CD14-positive monocyte (primary cell): ENCODE measurements at regions not wholly inside any gene's neighbourhood (a gene's known extent, or its start where the extent isn't known, plus 50 kb on each side); places are given as distances from the start of the nearest gene placed in this dataset.

Source experiments
- DNase-seq, 3 donors: peaks; one replicate each; pipeline ENCODE4 v3.0.0-alpha.2; 2011 to 2022
- H2AFZ ChIP-seq: 2 replicates; pipeline ENCODE4 v1.6.0; 2012; ENCODE audit warnings: mild to moderate bottlenecking, low read depth, low read length, inconsistent platforms; ENCODE audit not compliant: insufficient read depth, poor library complexity, severe bottlenecking
- H3K27ac ChIP-seq, 2 donors: 1 replicate in 1 of 2; 2 replicates in 1 of 2; pipeline ENCODE4 v1.5.1; 2012 to 2013; ENCODE audit warnings: low read length in 2 of 2, control low read depth in 1 of 2, inconsistent platforms in 1 of 2, low read depth in 1 of 2, mild to moderate bottlenecking in 1 of 2
- H3K27me3 ChIP-seq, 2 donors: one replicate each; pipeline versions ENCODE4 v1.6.0 to v1.6.1; 2011 to 2013; ENCODE audit warnings: low read length in 2 of 2; ENCODE audit not compliant: control insufficient read depth in 2 of 2, insufficient read depth in 2 of 2
- H3K36me3 ChIP-seq, 2 donors: replicated peaks in 1 of 2; 1 replicate in 1 of 2; 2 replicates in 1 of 2; pipeline versions ENCODE4 v1.5.1 to v1.6.1; 2012 to 2013; ENCODE audit warnings: low read length in 2 of 2, control low read depth in 1 of 2, inconsistent platforms in 1 of 2, mild to moderate bottlenecking in 1 of 2; ENCODE audit not compliant: insufficient read depth in 2 of 2, control insufficient read depth in 1 of 2
- H3K4me1 ChIP-seq, 2 donors: 1 replicate in 1 of 2; 2 replicates in 1 of 2; pipeline versions ENCODE4 v1.5.1 to v1.6.1; 2012 to 2013; ENCODE audit warnings: low read length in 2 of 2, control low read depth in 1 of 2, inconsistent platforms in 1 of 2, mild to moderate bottlenecking in 1 of 2, moderate library complexity in 1 of 2; ENCODE audit not compliant: insufficient read depth in 2 of 2, control insufficient read depth in 1 of 2
- H3K4me2 ChIP-seq: replicated peaks from 2 replicates; pipeline ENCODE3; 2012; ENCODE audit warnings: low read length, moderate library complexity, mild to moderate bottlenecking; ENCODE audit not compliant: poor library complexity, severe bottlenecking; ENCODE audit errors: extremely low read depth
- H3K4me3 ChIP-seq, 3 experiments: fragments of 200-600 bp in 1 of 3; sonication (generic) in 1 of 3; replicated peaks in 1 of 3; 1 replicate in 2 of 3; 2 replicates in 1 of 3; pipeline ENCODE4 v1.5.1; 2011 to 2013; ENCODE audit warnings: low read length in 3 of 3, mild to moderate bottlenecking in 3 of 3, control low read depth in 2 of 3, low read depth in 2 of 3, inconsistent platforms in 1 of 3, moderate library complexity in 1 of 3
- H3K79me2 ChIP-seq: 2 replicates; pipeline ENCODE4 v1.6.0; 2012; ENCODE audit warnings: mild to moderate bottlenecking, control low read depth, inconsistent platforms, low read length, moderate library complexity; ENCODE audit not compliant: insufficient read depth
- H3K9ac ChIP-seq: 2 replicates; pipeline ENCODE4 v1.6.0; 2017; ENCODE audit warnings: low read length, mild to moderate bottlenecking; ENCODE audit not compliant: insufficient read depth, poor library complexity, severe bottlenecking
- H3K9me3 ChIP-seq, 2 donors: replicated peaks in 1 of 2; 1 replicate in 1 of 2; 2 replicates in 1 of 2; pipeline versions ENCODE4 v1.5.1 to v1.6.1; 2012 to 2013; ENCODE audit warnings: low read length in 2 of 2, control low read depth in 1 of 2; ENCODE audit not compliant: control insufficient read depth in 1 of 2, insufficient read depth in 1 of 2
- H4K20me1 ChIP-seq: 2 replicates; pipeline ENCODE4 v1.6.0; 2012; ENCODE audit warnings: mild to moderate bottlenecking, low read length, control low read depth, moderate library complexity; ENCODE audit not compliant: insufficient read depth
- H3K27ac Mint-ChIP-seq, 7 donors: one replicate each; pipeline ENCODE4 v1.8.0; 2020; ENCODE audit warnings: mild to moderate bottlenecking in 7 of 7, mixed read lengths in 7 of 7, moderate library complexity in 6 of 7, inconsistent platforms in 2 of 7
- H3K27me3 Mint-ChIP-seq, 3 donors: one replicate each; pipeline ENCODE4 v1.8.0; 2021 to 2022; ENCODE audit warnings: low read depth in 3 of 3, mild to moderate bottlenecking in 3 of 3, mixed read lengths in 3 of 3, moderate library complexity in 3 of 3, inconsistent platforms in 1 of 3
- H3K36me3 Mint-ChIP-seq, 2 donors: one replicate each; pipeline ENCODE4 v1.8.0; 2020; ENCODE audit warnings: mixed read lengths in 2 of 2, inconsistent platforms in 1 of 2, mild to moderate bottlenecking in 1 of 2
- H3K4me1 Mint-ChIP-seq: one replicate; pipeline ENCODE4 v1.8.0; 2020; ENCODE audit warnings: mild to moderate bottlenecking, mixed read lengths
- H3K4me3 Mint-ChIP-seq, 2 donors: one replicate each; pipeline ENCODE4 v1.8.0; 2020; ENCODE audit warnings: mild to moderate bottlenecking in 2 of 2, mixed read lengths in 2 of 2, moderate library complexity in 1 of 2
- H3K9me3 Mint-ChIP-seq, 7 donors: one replicate each; pipeline ENCODE4 v1.8.0; 2020 to 2022; ENCODE audit warnings: mixed read lengths in 7 of 7, mild to moderate bottlenecking in 6 of 7, moderate library complexity in 6 of 7, inconsistent platforms in 2 of 7
- WGBS: methylation state at CpG from one replicate; pipeline ENCODE4 v1.1.5; 2013; ENCODE audit warnings: missing lambda C conversion rate; ENCODE audit not compliant: insufficient coverage; 5-methylcytosine and 5-hydroxymethylcytosine counted together
- intact Hi-C, 2 donors: fragments of 100-400 bp; cut with micrococcal nuclease; formaldehyde crosslinking; loops; one replicate each; pipeline versions ENCODE4 v1.15.0 to v1.15.1; 2023
- TF ChIP-seq, protein P1 (sequence below): fragments of 200-600 bp; IDR thresholded peaks from one replicate; pipeline ENCODE4 v1.8.0; 2022; ENCODE audit warnings: antibody characterized with exemption, mild to moderate bottlenecking

DNA sequence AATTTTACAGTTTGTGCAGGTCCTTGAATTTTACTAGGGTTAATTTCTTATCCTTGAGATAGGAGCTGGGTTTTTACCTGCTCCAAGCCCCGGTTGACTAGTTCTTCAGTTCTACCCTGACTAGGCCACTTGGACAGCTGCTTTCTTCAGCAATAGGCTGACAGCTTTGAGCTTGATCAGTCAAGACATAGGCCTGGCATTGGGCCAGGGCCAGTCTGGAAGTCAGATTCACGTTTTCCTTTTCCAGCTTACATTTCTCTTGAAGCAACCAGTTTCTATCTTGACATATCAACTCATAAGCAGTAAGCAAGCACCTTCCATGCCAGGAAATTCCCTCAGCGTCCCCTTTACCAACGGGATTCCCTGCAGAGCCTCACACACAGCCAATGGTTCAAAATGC lies 63.7 kb upstream of the AJAP1 start:
- DNase-seq: no peak
- Histone ChIP-seq H3K4me2 (no peak overlapping the region), H3K9me3 (no peaks in the 10 kb centered on the region), H3K27me3 (no peaks in the 10 kb centered on the region), H3K36me3 (no peaks in the 10 kb centered on the region), H3K9ac (no peak overlapping the region), H3K27ac (no peak overlapping the region), H2AFZ (no peak overlapping the region), H3K4me1 (no peaks in the 10 kb centered on the region), H3K4me3 (no peak overlapping the region), H3K79me2 (no peaks in the 10 kb centered on the region), H4K20me1 (no peaks in the 10 kb centered on the region)
- TF ChIP-seq, protein P1, sequence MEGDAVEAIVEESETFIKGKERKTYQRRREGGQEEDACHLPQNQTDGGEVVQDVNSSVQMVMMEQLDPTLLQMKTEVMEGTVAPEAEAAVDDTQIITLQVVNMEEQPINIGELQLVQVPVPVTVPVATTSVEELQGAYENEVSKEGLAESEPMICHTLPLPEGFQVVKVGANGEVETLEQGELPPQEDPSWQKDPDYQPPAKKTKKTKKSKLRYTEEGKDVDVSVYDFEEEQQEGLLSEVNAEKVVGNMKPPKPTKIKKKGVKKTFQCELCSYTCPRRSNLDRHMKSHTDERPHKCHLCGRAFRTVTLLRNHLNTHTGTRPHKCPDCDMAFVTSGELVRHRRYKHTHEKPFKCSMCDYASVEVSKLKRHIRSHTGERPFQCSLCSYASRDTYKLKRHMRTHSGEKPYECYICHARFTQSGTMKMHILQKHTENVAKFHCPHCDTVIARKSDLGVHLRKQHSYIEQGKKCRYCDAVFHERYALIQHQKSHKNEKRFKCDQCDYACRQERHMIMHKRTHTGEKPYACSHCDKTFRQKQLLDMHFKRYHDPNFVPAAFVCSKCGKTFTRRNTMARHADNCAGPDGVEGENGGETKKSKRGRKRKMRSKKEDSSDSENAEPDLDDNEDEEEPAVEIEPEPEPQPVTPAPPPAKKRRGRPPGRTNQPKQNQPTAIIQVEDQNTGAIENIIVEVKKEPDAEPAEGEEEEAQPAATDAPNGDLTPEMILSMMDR: no peak
- H3K9me3 Mint-ChIP-seq: peaks cover 0 to 3% (median 0%) of the 10 kb centered on the region in 7 donors
- 90% methylated on average over 4 of the region's 4 CpGs for WGBS
- H3K27ac Mint-ChIP-seq: no peak overlapping the region
- intact Hi-C loops: no loop called here
- H3K4me3 Mint-ChIP-seq: no peak overlapping the region
- H3K27me3 Mint-ChIP-seq: peaks cover 0 to 6% (median 2%) of the 10 kb centered on the region in 3 donors
- H3K4me1 Mint-ChIP-seq: no peaks in the 10 kb centered on the region
- no peaks in the 10 kb centered on the region for H3K36me3 Mint-ChIP-seq

DNA sequence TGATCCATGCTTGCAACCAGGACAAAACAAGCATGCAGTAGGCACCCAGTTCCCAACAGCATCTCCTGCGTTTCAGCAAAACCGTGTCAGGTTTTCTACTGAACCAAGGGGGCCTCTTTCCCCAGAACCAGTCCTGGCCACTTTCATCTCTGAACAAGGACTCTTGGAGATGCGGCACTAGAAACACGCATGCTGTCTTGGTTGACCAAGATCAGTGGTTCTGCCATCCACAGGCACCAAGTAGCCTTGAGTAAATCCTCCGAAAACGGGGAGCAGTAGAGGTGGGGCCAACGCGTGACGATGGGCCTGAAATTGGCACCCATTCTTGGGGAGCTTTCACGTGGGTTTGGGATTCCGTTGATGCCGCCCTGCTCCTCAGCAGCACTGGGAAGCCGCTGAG lies 62.5 kb upstream of the AJAP1 start:
- intact Hi-C loops: no loop called here
- no peaks in the 10 kb centered on the region for H3K36me3 ChIP-seq
- no peak for DNase-seq
- 93% methylated on average over 13 of the region's 13 CpGs for whole genome bisulfite sequencing
- H3K27me3 ChIP-seq: no peaks in the 10 kb centered on the region
- H3K4me2 ChIP-seq: no peak overlapping the region
- peaks cover 0 to 3% (median 0%) of the 10 kb centered on the region in 7 donors for H3K9me3 Mint-ChIP-seq
- no peaks in the 10 kb centered on the region for H3K4me1 ChIP-seq
- H3K27ac ChIP-seq: no peak overlapping the region
- H3K9me3 ChIP-seq: no peaks in the 10 kb centered on the region
- no peaks in the 10 kb centered on the region for H4K20me1 ChIP-seq
- no peaks in the 10 kb centered on the region for H3K79me2 ChIP-seq
- no peaks in the 10 kb centered on the region for H3K4me1 Mint-ChIP-seq
- no peaks in the 10 kb centered on the region for H3K36me3 Mint-ChIP-seq
- H3K4me3 ChIP-seq: no peak overlapping the region
- H3K27ac Mint-ChIP-seq: peak overlapping the region in 1 of 7 donors; percentile 53
- no peak overlapping the region for H3K4me3 Mint-ChIP-seq
- no peak overlapping the region for H3K9ac ChIP-seq
- H3K27me3 Mint-ChIP-seq: peaks cover 0 to 2% (median 2%) of the 10 kb centered on the region in 3 donors
- H2AFZ ChIP-seq: no peak overlapping the region
- TF ChIP-seq, protein P1: no peak
